ENCODE measurements at regions not wholly inside any gene's neighbourhood (a gene's known extent, or its start where the extent isn't known, plus 50 kb on each side); places are given as distances from the start of the nearest gene placed in this dataset.
"Not testable (repeated sequence)": the region's sequence is repeated elsewhere in the genome, so short reads cannot be mapped to it uniquely, and the experiment has no call there.

- no peak for DNase-seq
Observed at GRCh38 chr2:114281188-114281587, 161.3 kb upstream of the DPP10 start.

GRCh38 chr2:114283774-114284173 is 158.7 kb upstream of the DPP10 start:
- DNase-seq: no peak

- DNase-seq: no peak
Observed at GRCh38 chr2:114286438-114286837, 156.0 kb upstream of the DPP10 start.

- no peak for DNase-seq
Observed at GRCh38 chr2:114293355-114293754, 149.1 kb upstream of the DPP10 start.

- no peak for DNase-seq
Observed at GRCh38 chr2:114294741-114295140, 147.7 kb upstream of the DPP10 start.

- not testable (repeated sequence) for DNase-seq
Observed at GRCh38 chr2:114300351-114300750, 142.1 kb upstream of the DPP10 start.

GRCh38 chr2:114316532-114317300 is 125.7 kb upstream of the DPP10 start:
- DNase-seq: no peak

GRCh38 chr2:114330594-114330993 is 111.8 kb upstream of the DPP10 start:
- no peak for DNase-seq

GRCh38 chr2:114331934-114332333 is 110.5 kb upstream of the DPP10 start:
- no peak for DNase-seq

GRCh38 chr2:114345246-114345645 is 97.2 kb upstream of the DPP10 start:
- no peak for DNase-seq

- DNase-seq: no peak
Observed at GRCh38 chr2:114346658-114347057, 95.8 kb upstream of the DPP10 start.

GRCh38 chr2:114350186-114350725 is 92.2 kb upstream of the DPP10 start:
- DNase-seq: no peak

- DNase-seq: no peak
Observed at GRCh38 chr2:114352988-114353387, 89.5 kb upstream of the DPP10 start.

- DNase-seq: no peak
Observed at GRCh38 chr2:114354199-114354598, 88.2 kb upstream of the DPP10 start.

- DNase-seq: no peak
Observed at GRCh38 chr2:114368705-114369104, 73.7 kb upstream of the DPP10 start.

- not testable (repeated sequence) for DNase-seq
Observed at GRCh38 chr2:114371721-114372120, 70.7 kb upstream of the DPP10 start.

- no peak for DNase-seq
Observed at GRCh38 chr2:114373591-114373990, 68.8 kb upstream of the DPP10 start.

- no peak for DNase-seq
Observed at GRCh38 chr2:114384441-114384840, 58.0 kb upstream of the DPP10 start.

GRCh38 chr2:114389021-114389420 is 53.4 kb upstream of the DPP10 start:
- no peak for DNase-seq
